H9 (cell line): ENCODE measurements at regions not wholly inside any gene's neighbourhood (a gene's known extent, or its start where the extent isn't known, plus 50 kb on each side); places are given as distances from the start of the nearest gene placed in this dataset.

Source experiments
- DNase-seq: peaks from one replicate; pipeline ENCODE4 v3.0.0-alpha.2; 2017
- H2AFZ ChIP-seq: one replicate; pipeline ENCODE4 v1.6.1; 2013; ENCODE audit warnings: mild to moderate bottlenecking, low read length, control low read depth, moderate library complexity
- H2AK5ac ChIP-seq: 2 replicates; pipeline ENCODE4 v1.6.1; 2013; ENCODE audit warnings: low read length, control low read depth, mixed read lengths; ENCODE audit not compliant: insufficient read length
- H2BK120ac ChIP-seq: one replicate; pipeline ENCODE4 v1.6.1; 2013; ENCODE audit warnings: low read depth, mild to moderate bottlenecking, low read length, control low read depth, inconsistent platforms; ENCODE audit not compliant: poor library complexity, severe bottlenecking
- H2BK12ac ChIP-seq: 2 replicates; pipeline ENCODE4 v1.6.1; 2013; ENCODE audit warnings: low read length, control low read depth, mixed read lengths, low read depth; ENCODE audit not compliant: insufficient read length
- H2BK15ac ChIP-seq: 2 replicates; pipeline ENCODE4 v1.6.1; 2013; ENCODE audit warnings: low read depth, low read length, control low read depth
- H2BK20ac ChIP-seq: one replicate; pipeline ENCODE4 v1.6.1; 2013; ENCODE audit warnings: low read depth, mild to moderate bottlenecking, low read length, control low read depth, inconsistent platforms; ENCODE audit not compliant: poor library complexity, severe bottlenecking
- H2BK5ac ChIP-seq: 2 replicates; pipeline ENCODE4 v1.6.1; 2013; ENCODE audit warnings: low read length, control low read depth, mixed read lengths; ENCODE audit not compliant: insufficient read length
- H3K14ac ChIP-seq: 2 replicates; pipeline ENCODE4 v1.6.1; 2013; ENCODE audit warnings: low read length, control low read depth; ENCODE audit not compliant: insufficient read depth
- H3K18ac ChIP-seq: 2 replicates; pipeline ENCODE4 v1.6.1; 2013; ENCODE audit warnings: low read depth, mild to moderate bottlenecking, mixed read lengths, low read length, control low read depth; ENCODE audit not compliant: insufficient read length
- H3K23ac ChIP-seq: 2 replicates; pipeline ENCODE4 v1.6.1; 2013; ENCODE audit warnings: low read length, control low read depth, mixed read lengths, low read depth; ENCODE audit not compliant: insufficient read length
- H3K23me2 ChIP-seq: 2 replicates; pipeline ENCODE4 v1.6.1; 2013; ENCODE audit warnings: low read depth, mild to moderate bottlenecking, mixed read lengths, low read length, control low read depth; ENCODE audit not compliant: insufficient read length, poor library complexity, severe bottlenecking
- H3K27ac ChIP-seq: 2 replicates; pipeline ENCODE4 v1.5.1; 2013; ENCODE audit warnings: low read length, control low read depth, mixed read lengths, low read depth; ENCODE audit not compliant: insufficient read length
- H3K27me3 ChIP-seq: 2 replicates; pipeline ENCODE4 v1.6.1; 2013; ENCODE audit warnings: low read length, control low read depth, inconsistent platforms; ENCODE audit not compliant: insufficient read depth
- H3K4ac ChIP-seq: 2 replicates; pipeline ENCODE4 v1.6.1; 2013; ENCODE audit warnings: low read depth, mild to moderate bottlenecking, control low read depth, inconsistent platforms, low read length, moderate library complexity
- H3K4me1 ChIP-seq: 2 replicates; pipeline ENCODE4 v1.6.1; 2013; ENCODE audit warnings: low read length, control low read depth, inconsistent platforms; ENCODE audit not compliant: insufficient read depth
- H3K4me2 ChIP-seq: 2 replicates; pipeline ENCODE4 v1.6.1; 2013; ENCODE audit warnings: low read length, control low read depth, mixed read lengths; ENCODE audit not compliant: insufficient read length, insufficient read depth
- H3K56ac ChIP-seq: 2 replicates; pipeline ENCODE4 v1.6.1; 2013; ENCODE audit warnings: low read depth, mild to moderate bottlenecking, mixed read lengths, low read length, control low read depth; ENCODE audit not compliant: insufficient read length
- H3K79me1 ChIP-seq: 2 replicates; pipeline ENCODE4 v1.6.1; 2013; ENCODE audit warnings: low read depth, mild to moderate bottlenecking, moderate library complexity, low read length, control low read depth, inconsistent platforms; ENCODE audit not compliant: insufficient read depth, poor library complexity, severe bottlenecking
- H3K79me2 ChIP-seq: 2 replicates; pipeline ENCODE4 v1.6.1; 2013; ENCODE audit warnings: low read length, control low read depth, inconsistent platforms; ENCODE audit not compliant: insufficient read depth
- H3K9ac ChIP-seq: 2 replicates; pipeline ENCODE4 v1.6.1; 2013; ENCODE audit warnings: low read length, control low read depth, mixed read lengths; ENCODE audit not compliant: insufficient read length; ENCODE audit errors: extremely low read depth
- H3K9me3 ChIP-seq: one replicate; pipeline ENCODE4 v1.6.1; 2013; ENCODE audit warnings: low read depth, low read length, inconsistent platforms; ENCODE audit not compliant: control insufficient read depth
- H3T11ph ChIP-seq: one replicate; pipeline ENCODE4 v1.6.1; 2013; ENCODE audit warnings: mild to moderate bottlenecking, low read length, control low read depth, inconsistent platforms
- H4K20me1 ChIP-seq: one replicate; pipeline ENCODE4 v1.6.1; 2013; ENCODE audit not compliant: control insufficient read depth, insufficient read length, insufficient read depth
- H4K5ac ChIP-seq: 2 replicates; pipeline ENCODE4 v1.6.1; 2013; ENCODE audit warnings: low read depth, mild to moderate bottlenecking, mixed read lengths, low read length, control low read depth; ENCODE audit not compliant: insufficient read length
- H4K8ac ChIP-seq: replicated peaks from 2 replicates; pipeline ENCODE4 v1.6.1; 2013; ENCODE audit warnings: low read length, control low read depth, mixed read lengths, low read depth; ENCODE audit not compliant: insufficient read length
- H4K91ac ChIP-seq: 2 replicates; pipeline ENCODE4 v1.6.1; 2013; ENCODE audit warnings: low read depth, mild to moderate bottlenecking, moderate library complexity, mixed read lengths, low read length, control low read depth; ENCODE audit not compliant: insufficient read length
- H3K27ac Mint-ChIP-seq, 3 experiments: 2 replicates in 2 of 3; 3 replicates in 1 of 3; pipeline ENCODE4 v1.8.0; 2020 to 2021; ENCODE audit warnings: mixed read lengths in 3 of 3, mild to moderate bottlenecking in 1 of 3, moderate library complexity in 1 of 3
- H3K27me3 Mint-ChIP-seq: 2 replicates; pipeline ENCODE4 v1.8.0; 2021; ENCODE audit warnings: low read depth, mild to moderate bottlenecking, moderate library complexity, mixed read lengths
- H3K36me3 Mint-ChIP-seq, 3 experiments: 2 replicates in 2 of 3; 3 replicates in 1 of 3; pipeline ENCODE4 v1.8.0; 2020 to 2021; ENCODE audit warnings: low read depth in 3 of 3, mixed read lengths in 3 of 3; ENCODE audit not compliant: insufficient read depth in 1 of 3
- H3K4me1 Mint-ChIP-seq, 2 experiments: 2 replicates each; pipeline ENCODE4 v1.8.0; 2020; ENCODE audit warnings: mixed read lengths in 2 of 2
- H3K4me3 Mint-ChIP-seq, 2 experiments: 2 replicates in 1 of 2; 3 replicates in 1 of 2; pipeline ENCODE4 v1.8.0; 2020 to 2021; ENCODE audit warnings: mild to moderate bottlenecking in 2 of 2, mixed read lengths in 2 of 2, moderate library complexity in 1 of 2
- H3K9me3 Mint-ChIP-seq, 2 experiments: 2 replicates in 1 of 2; 3 replicates in 1 of 2; pipeline ENCODE4 v1.8.0; 2020; ENCODE audit warnings: mild to moderate bottlenecking in 2 of 2, mixed read lengths in 2 of 2, moderate library complexity in 1 of 2
- CTCF ChIP-seq: fragments of 200-600 bp; sonication (generic); conservative IDR thresholded peaks from 3 replicates; pipeline ENCODE4 v1.8.0; 2021; ENCODE audit warnings: antibody characterized with exemption, mild to moderate bottlenecking
- WGBS: extraction: QIAGEN DNeasy Blood & Tissue Kit; methylation state at CpG from one replicate; pipeline ENCODE4 v1.1.7; 2013; ENCODE audit warnings: missing lambda C conversion rate, low lambda C conversion rate, mixed read lengths; ENCODE audit not compliant: insufficient read length; ENCODE audit errors: extremely low coverage; 5-methylcytosine and 5-hydroxymethylcytosine counted together

- Histone ChIP-seq H3K4me1 (peaks cover 2% of the 10 kb centered on the region; the same call in 1 of the 2 replicates), H2AFZ (no peak overlapping the region), H4K8ac (no peak overlapping the region), H3K18ac (no peak overlapping the region), H3K4ac (no peak overlapping the region), H3K4me2 (no peak overlapping the region), H3K23me2 (no peaks in the 10 kb centered on the region), H3K79me1 (no peaks in the 10 kb centered on the region), H3K79me2 (no peaks in the 10 kb centered on the region), H2BK120ac (no peak overlapping the region), H3K27me3 (no peaks in the 10 kb centered on the region), H2BK15ac (no peak overlapping the region), H3K23ac (no peak overlapping the region), H4K91ac (no peak overlapping the region), H2BK20ac (no peak overlapping the region), H4K20me1 (no peaks in the 10 kb centered on the region), H2BK5ac (no peak overlapping the region), H3T11ph (no peak overlapping the region), H3K9me3 (peaks cover 8% of the 10 kb centered on the region), H3K56ac (no peak overlapping the region), H3K27ac (no peak overlapping the region), H3K9ac (no peak overlapping the region), H2BK12ac (no peak overlapping the region), H2AK5ac (peak overlapping the region; percentile 80), H3K14ac (no peak overlapping the region), H4K5ac (no peak overlapping the region)
- H3K4me3 Mint-ChIP-seq: no peak overlapping the region; a peak in 1 of 5 replicates
- peaks cover 28 to 30% of the 10 kb centered on the region in 2 experiments for H3K4me1 Mint-ChIP-seq
- H3K9me3 Mint-ChIP-seq: peaks cover 13 to 17% of the 10 kb centered on the region in 2 experiments
- no peak for TF ChIP-seq CTCF
- H3K27me3 Mint-ChIP-seq: no peaks in the 10 kb centered on the region
- no peak for DNase-seq
- no peak overlapping the region; a peak in 1 of 7 replicates for H3K27ac Mint-ChIP-seq
- peaks cover 11 to 28% (median 17%) of the 10 kb centered on the region in 3 experiments for H3K36me3 Mint-ChIP-seq
- WGBS: no CpG with 5 or more reads among the region's 2 CpGs
Observed at GRCh38 chr7:32677593-32677992, 182.3 kb downstream of the AVL9 start.
